ENCODE measurements at regions not wholly inside any gene's neighbourhood (a gene's known extent, or its start where the extent isn't known, plus 50 kb on each side); places are given as distances from the start of the nearest gene placed in this dataset.

DNA sequence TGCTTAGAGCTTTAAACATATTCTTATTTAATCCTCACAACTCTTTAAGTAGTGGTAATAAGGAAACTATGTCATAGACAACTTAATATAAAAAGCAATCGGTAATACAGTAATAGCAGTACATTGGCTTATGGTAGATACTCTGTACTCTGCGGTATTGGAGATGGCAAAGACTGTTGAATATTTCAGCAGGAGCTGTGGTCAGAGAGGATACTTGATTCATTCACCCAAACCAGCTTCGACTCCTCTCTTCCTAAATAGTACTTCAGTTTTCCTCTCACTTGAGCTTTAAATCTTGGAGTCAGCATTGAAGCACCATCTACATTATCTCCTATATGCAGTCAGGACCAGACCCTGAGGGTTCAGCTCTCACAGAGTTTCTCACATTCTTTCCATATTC lies 169.3 kb downstream of the CYB561 start:
- TF ChIP-seq, protein P1, sequence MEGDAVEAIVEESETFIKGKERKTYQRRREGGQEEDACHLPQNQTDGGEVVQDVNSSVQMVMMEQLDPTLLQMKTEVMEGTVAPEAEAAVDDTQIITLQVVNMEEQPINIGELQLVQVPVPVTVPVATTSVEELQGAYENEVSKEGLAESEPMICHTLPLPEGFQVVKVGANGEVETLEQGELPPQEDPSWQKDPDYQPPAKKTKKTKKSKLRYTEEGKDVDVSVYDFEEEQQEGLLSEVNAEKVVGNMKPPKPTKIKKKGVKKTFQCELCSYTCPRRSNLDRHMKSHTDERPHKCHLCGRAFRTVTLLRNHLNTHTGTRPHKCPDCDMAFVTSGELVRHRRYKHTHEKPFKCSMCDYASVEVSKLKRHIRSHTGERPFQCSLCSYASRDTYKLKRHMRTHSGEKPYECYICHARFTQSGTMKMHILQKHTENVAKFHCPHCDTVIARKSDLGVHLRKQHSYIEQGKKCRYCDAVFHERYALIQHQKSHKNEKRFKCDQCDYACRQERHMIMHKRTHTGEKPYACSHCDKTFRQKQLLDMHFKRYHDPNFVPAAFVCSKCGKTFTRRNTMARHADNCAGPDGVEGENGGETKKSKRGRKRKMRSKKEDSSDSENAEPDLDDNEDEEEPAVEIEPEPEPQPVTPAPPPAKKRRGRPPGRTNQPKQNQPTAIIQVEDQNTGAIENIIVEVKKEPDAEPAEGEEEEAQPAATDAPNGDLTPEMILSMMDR (IDR thresholded peaks at IDR 0.05) = no peak
- no peak for TF ChIP-seq POLR2AphosphoS5 (IDR thresholded peaks at IDR 0.05)
- no peak for TF ChIP-seq EP300 (IDR thresholded peaks at IDR 0.05)
